T-cell (primary cell): ENCODE measurements at regions not wholly inside any gene's neighbourhood (a gene's known extent, or its start where the extent isn't known, plus 50 kb on each side); places are given as distances from the start of the nearest gene placed in this dataset.

Experiments
- ATAC-seq, 4 experiments: fragments of 200-7000 bp in 3 of 4; fragments of 150-1000 bp in 1 of 4; cut with Tn5 transposase; replicated peaks in 1 of 4; 1 replicate in 3 of 4; 2 replicates in 1 of 4; pipeline ENCODE4 v1.10.0; 2021; ENCODE audit warnings: moderate library complexity in 3 of 4, mild to moderate bottlenecking in 2 of 4, moderate number of reproducible peaks in 1 of 4
- CTCF ChIA-PET, 2 donors: fragments of 300-600 bp; sonication (Branson Sonifier 250); formaldehyde crosslinking; loops; one replicate each; lab custom pipeline; 2022; ENCODE audit warnings: antibody characterized with exemption in 2 of 2; lab: Charles Lee
- POLR2A ChIA-PET, 2 donors: fragments of 300-600 bp; sonication (Branson Sonifier 250); formaldehyde crosslinking; loops; one replicate each; lab custom pipeline; 2022; ENCODE audit warnings: antibody characterized with exemption in 2 of 2; lab: Charles Lee
- DNase-seq, 35 experiments: peaks; one replicate each; pipeline versions ENCODE4 v3.0.0 to v3.0.0-alpha.2; 2013 to 2023
- H3K27ac ChIP-seq: one replicate; pipeline ENCODE4 v1.5.1; 2013; ENCODE audit warnings: low read length
- H3K27me3 ChIP-seq, 2 experiments: replicated peaks in 1 of 2; 1 replicate in 1 of 2; 2 replicates in 1 of 2; pipeline versions ENCODE4 v1.6.1 to v1.7.0; 2013; ENCODE audit warnings: low read length in 1 of 2, mixed read lengths in 1 of 2; ENCODE audit not compliant: control insufficient read depth in 2 of 2, insufficient read depth in 2 of 2; ENCODE audit errors: extremely low read depth in 1 of 2
- H3K36me3 ChIP-seq, 2 donors: 1 replicate in 1 of 2; 2 replicates in 1 of 2; pipeline versions ENCODE4 v1.6.1 to v1.7.0; 2013; ENCODE audit warnings: low read length in 1 of 2; ENCODE audit not compliant: control insufficient read depth in 2 of 2, insufficient read depth in 1 of 2; ENCODE audit errors: extremely low read depth in 1 of 2
- H3K4me1 ChIP-seq, 2 experiments: 1 replicate in 1 of 2; 2 replicates in 1 of 2; pipeline versions ENCODE4 v1.6.1 to v1.7.0; 2013; ENCODE audit warnings: low read length in 2 of 2, mixed read lengths in 1 of 2; ENCODE audit not compliant: insufficient read depth in 2 of 2, control insufficient read depth in 1 of 2; ENCODE audit errors: extremely low read depth in 1 of 2
- H3K4me3 ChIP-seq, 2 donors: 1 replicate in 1 of 2; 2 replicates in 1 of 2; pipeline versions ENCODE4 v1.5.1 to v1.7.0; 2013; ENCODE audit warnings: mild to moderate bottlenecking in 2 of 2, low read length in 1 of 2, moderate library complexity in 1 of 2; ENCODE audit not compliant: control insufficient read depth in 1 of 2; ENCODE audit errors: extremely low read depth in 1 of 2
- H3K9me3 ChIP-seq: 2 replicates; pipeline ENCODE4 v1.7.0; 2013
- H3K27ac Mint-ChIP-seq, 2 donors: one replicate each; pipeline ENCODE4 v1.8.0; 2020 to 2021; ENCODE audit warnings: mild to moderate bottlenecking in 2 of 2, mixed read lengths in 2 of 2
- H3K27me3 Mint-ChIP-seq, 2 donors: one replicate each; pipeline ENCODE4 v1.8.0; 2021 to 2022; ENCODE audit warnings: mixed read lengths in 2 of 2
- H3K36me3 Mint-ChIP-seq: one replicate; pipeline ENCODE4 v1.8.0; 2021; ENCODE audit warnings: mixed read lengths
- H3K4me1 Mint-ChIP-seq, 3 donors: one replicate each; pipeline ENCODE4 v1.8.0; 2020 to 2022; ENCODE audit warnings: mixed read lengths in 3 of 3, mild to moderate bottlenecking in 1 of 3
- H3K4me3 Mint-ChIP-seq, 3 donors: one replicate each; pipeline ENCODE4 v1.8.0; 2020 to 2022; ENCODE audit warnings: mild to moderate bottlenecking in 3 of 3, mixed read lengths in 3 of 3, moderate library complexity in 3 of 3
- H3K9me3 Mint-ChIP-seq, 3 donors: one replicate each; pipeline ENCODE4 v1.8.0; 2020 to 2022; ENCODE audit warnings: mixed read lengths in 3 of 3
- WGBS: methylation state at CpG from one replicate; pipeline ENCODE4 v1.1.5; 2013; ENCODE audit warnings: missing lambda C conversion rate; ENCODE audit not compliant: insufficient coverage; 5-methylcytosine and 5-hydroxymethylcytosine counted together

DNA sequence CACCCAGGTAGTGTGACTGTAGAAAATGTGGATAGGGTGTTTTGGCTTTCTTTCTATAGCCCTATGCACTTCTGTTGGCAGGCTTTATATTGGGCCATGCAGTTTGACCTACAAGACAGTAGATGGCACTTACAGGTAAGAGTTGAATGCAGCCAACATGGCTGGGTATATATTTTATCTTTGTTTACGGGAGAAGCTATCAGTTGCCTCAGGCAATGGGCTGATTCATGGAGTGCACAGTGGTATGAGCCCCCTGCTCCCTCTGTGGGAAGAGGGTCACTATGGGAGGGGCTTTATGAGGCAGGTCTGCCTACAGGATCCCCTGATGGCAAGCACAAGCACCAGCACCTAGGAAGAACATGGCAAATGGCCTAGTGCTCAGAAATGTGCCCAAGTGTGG lies 301.2 kb upstream of the CDIN1 start:
- CTCF ChIA-PET = no interaction called here
- Histone ChIP-seq H3K9me3 (peaks cover 5% of the 10 kb centered on the region), H3K4me3 (no peak overlapping the region)

DNA sequence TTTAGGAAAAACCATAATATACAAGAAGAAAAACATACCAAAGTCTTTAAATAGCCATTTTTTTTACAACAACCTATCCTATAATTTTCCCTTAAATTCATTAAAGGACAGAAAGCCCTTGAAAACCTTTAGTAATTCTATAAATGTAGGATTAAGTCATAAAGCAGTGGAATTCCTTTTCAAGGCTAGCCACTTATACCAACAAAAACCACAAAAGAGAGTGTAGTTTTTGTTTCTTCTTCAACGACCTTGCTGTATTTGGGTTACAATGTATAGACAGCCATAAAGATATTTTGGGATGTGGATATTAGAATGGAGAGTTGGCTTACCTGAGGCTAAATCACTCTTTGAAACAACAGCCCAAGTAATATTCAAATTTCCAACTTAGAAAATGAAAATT lies 296.6 kb upstream of the CDIN1 start:
- ChIA-PET POLR2A (no interaction called here), CTCF (no interaction called here)
- Histone ChIP-seq H3K9me3 (peaks cover 3% of the 10 kb centered on the region), H3K36me3 (no peaks in the 10 kb centered on the region), H3K4me3 (no peak overlapping the region), H3K27ac (no peak overlapping the region), H3K4me1 (no peaks in the 10 kb centered on the region), H3K27me3 (no peaks in the 10 kb centered on the region)
- Mint-ChIP-seq H3K36me3 (no peaks in the 10 kb centered on the region), H3K27ac (no peak overlapping the region), H3K4me1 (no peaks in the 10 kb centered on the region), H3K27me3 (no peaks in the 10 kb centered on the region), H3K9me3 (peaks cover 0 to 7% (median 5%) of the 10 kb centered on the region in 3 donors), H3K4me3 (no peak overlapping the region)
- DNase-seq = no peak
- ATAC-seq = no peak
- no CpG with 5 or more reads among the region's 1 CpG for WGBS

More for the DNA sequence above, 301.2 kb upstream of the CDIN1 start:
- H3K4me1 Mint-ChIP-seq = no peaks in the 10 kb centered on the region
- H3K27me3 Mint-ChIP-seq = no peaks in the 10 kb centered on the region
- H3K36me3 Mint-ChIP-seq = no peaks in the 10 kb centered on the region
- 100% methylated on average over 1 of the region's 1 CpG for WGBS
- H3K4me1 ChIP-seq = no peaks in the 10 kb centered on the region
- H3K36me3 ChIP-seq = no peaks in the 10 kb centered on the region
- no peak overlapping the region for H3K27ac ChIP-seq
- H3K27me3 ChIP-seq = no peaks in the 10 kb centered on the region
- no peak for ATAC-seq
- DNase-seq = no peak
- no peak overlapping the region for H3K4me3 Mint-ChIP-seq
- no peak overlapping the region for H3K27ac Mint-ChIP-seq
- H3K9me3 Mint-ChIP-seq = peaks cover 12 to 21% (median 15%) of the 10 kb centered on the region in 3 donors
- POLR2A ChIA-PET = no interaction called here

DNA sequence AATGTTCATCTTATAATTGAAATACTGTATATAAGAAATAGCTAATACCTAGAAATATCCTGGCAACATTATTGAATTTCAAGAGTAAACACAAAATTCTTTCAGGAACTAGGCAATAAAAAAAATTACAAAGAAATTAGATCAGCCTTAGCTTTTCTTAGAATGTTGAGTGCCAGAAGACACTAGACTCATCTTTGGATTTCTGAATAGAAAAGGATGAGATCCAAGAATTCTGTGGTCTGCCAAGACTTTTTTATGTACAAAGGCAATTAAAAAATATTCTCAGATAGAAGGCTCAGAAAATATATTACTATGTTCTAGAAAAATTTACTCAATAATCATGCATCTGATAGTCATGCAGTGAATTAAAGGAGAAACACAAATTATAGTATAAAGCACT lies 294.5 kb upstream of the CDIN1 start:
- DNase-seq (no peak), ATAC-seq (no peak)
- no peaks in the 10 kb centered on the region for H3K27me3 ChIP-seq
- POLR2A ChIA-PET = no interaction called here
- H3K27ac ChIP-seq = no peak overlapping the region
- Mint-ChIP-seq H3K27me3 (no peaks in the 10 kb centered on the region), H3K36me3 (no peaks in the 10 kb centered on the region), H3K4me1 (no peaks in the 10 kb centered on the region), H3K9me3 (peaks cover 0 to 5% (median 0%) of the 10 kb centered on the region in 3 donors), H3K4me3 (no peak overlapping the region), H3K27ac (no peak overlapping the region)
- H3K4me3 ChIP-seq = no peak overlapping the region
- H3K36me3 ChIP-seq = no peaks in the 10 kb centered on the region
- H3K9me3 ChIP-seq = peaks cover 3% of the 10 kb centered on the region
- H3K4me1 ChIP-seq = no peaks in the 10 kb centered on the region
- CTCF ChIA-PET = interaction anchor here in 1 of 2 donors (0.6 kb wide), 1 partner anchor 1034 kb away, joined by 4 read pairs; no protein-coding TSS in a partner anchor

DNA sequence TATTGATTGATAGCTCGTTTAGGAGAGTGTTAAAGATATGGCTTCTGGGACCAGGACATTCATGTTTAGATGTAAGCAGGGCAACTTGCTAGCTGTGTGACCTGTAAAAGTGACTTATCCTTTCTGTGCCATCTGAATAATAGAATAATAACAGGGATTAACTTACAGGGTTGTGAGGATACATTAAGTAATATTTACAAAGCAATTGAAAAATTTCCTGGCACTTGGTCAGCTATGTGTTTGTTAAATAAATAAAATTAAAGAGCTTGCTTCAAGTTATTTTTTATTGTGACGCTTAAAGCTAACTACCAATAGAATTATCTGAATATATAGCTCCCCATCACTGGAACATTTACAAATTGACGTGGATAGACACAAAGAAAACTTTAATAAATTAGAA lies 287.9 kb upstream of the CDIN1 start:
- no peaks in the 10 kb centered on the region for H3K9me3 Mint-ChIP-seq
- POLR2A ChIA-PET = interaction anchor here in 1 of 2 donors (0.5 kb wide), 1 partner anchor 569 kb away, joined by 5 read pairs; no protein-coding TSS in a partner anchor
- Histone ChIP-seq H3K27me3 (no peaks in the 10 kb centered on the region), H3K27ac (no peak overlapping the region), H3K4me3 (no peak overlapping the region), H3K9me3 (no peaks in the 10 kb centered on the region), H3K36me3 (no peaks in the 10 kb centered on the region), H3K4me1 (no peaks in the 10 kb centered on the region)
- CTCF ChIA-PET = interaction anchor here in 1 of 2 donors (0.7 kb wide), 1 partner anchor 14 kb away, joined by 4 read pairs; no protein-coding TSS in a partner anchor
- no peaks in the 10 kb centered on the region for H3K4me1 Mint-ChIP-seq
- H3K27ac Mint-ChIP-seq = no peak overlapping the region
- no peaks in the 10 kb centered on the region for H3K36me3 Mint-ChIP-seq
- 0% methylated on average over 1 of the region's 3 CpGs for WGBS
- ATAC-seq = no peak
- no peaks in the 10 kb centered on the region for H3K27me3 Mint-ChIP-seq
- DNase-seq = no peak
- H3K4me3 Mint-ChIP-seq = no peak overlapping the region

DNA sequence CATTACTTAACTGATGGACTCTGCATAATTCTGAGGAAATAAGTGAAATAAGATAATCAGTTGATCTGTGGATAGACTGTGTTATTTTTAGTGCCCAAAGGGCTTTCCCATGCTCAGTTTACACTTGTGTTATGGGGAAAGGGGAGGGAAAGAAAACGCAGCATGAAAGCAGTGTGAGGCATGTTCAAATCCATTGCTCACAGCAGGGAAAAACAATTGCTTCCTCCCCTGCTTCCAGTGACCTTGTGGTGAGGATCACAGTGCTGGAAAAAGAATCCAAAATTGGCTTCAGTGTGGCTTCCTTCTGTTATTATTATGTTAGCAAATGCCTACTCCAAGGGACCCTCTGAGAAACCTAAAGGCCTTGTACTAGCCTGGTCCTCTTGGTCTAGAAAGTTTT lies 285.1 kb upstream of the CDIN1 start:
- no CpG with 5 or more reads among the region's 1 CpG for WGBS
- Mint-ChIP-seq H3K4me3 (no peak overlapping the region), H3K27ac (no peak overlapping the region), H3K27me3 (no peaks in the 10 kb centered on the region), H3K4me1 (no peaks in the 10 kb centered on the region), H3K9me3 (peaks cover 0 to 2% (median 0%) of the 10 kb centered on the region in 3 donors), H3K36me3 (no peaks in the 10 kb centered on the region)
- Histone ChIP-seq H3K36me3 (no peaks in the 10 kb centered on the region), H3K4me3 (no peak overlapping the region), H3K9me3 (no peaks in the 10 kb centered on the region), H3K27me3 (no peaks in the 10 kb centered on the region), H3K4me1 (no peaks in the 10 kb centered on the region), H3K27ac (no peak overlapping the region)
- POLR2A ChIA-PET = no interaction called here
- no peak for DNase-seq
- CTCF ChIA-PET = interaction anchor here in 1 of 2 donors (0.6 kb wide), 1 partner anchor 21 kb away, joined by 3 read pairs; no protein-coding TSS in a partner anchor
- no peak for ATAC-seq

DNA sequence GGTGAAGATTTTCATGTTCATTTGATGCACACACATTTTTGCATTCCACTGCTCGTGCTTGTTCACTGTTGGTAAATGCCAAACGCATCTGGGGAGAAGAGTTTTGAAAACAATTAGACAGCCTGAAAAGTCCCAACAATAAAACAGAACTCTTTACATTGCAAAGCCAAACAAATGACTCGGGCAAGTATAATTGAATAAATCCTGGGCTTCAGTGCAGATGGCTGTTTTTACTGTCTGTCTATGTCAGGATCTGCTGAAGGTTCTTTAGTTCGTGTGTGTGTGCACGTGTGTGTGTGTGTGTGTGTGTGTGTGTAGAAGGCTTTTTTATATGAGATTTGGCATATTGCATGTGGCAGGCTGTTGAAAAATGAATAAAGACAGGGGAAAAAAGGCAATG lies 277.5 kb upstream of the CDIN1 start:
- no peaks in the 10 kb centered on the region for H3K27me3 Mint-ChIP-seq
- no peaks in the 10 kb centered on the region for H3K4me1 ChIP-seq
- H3K4me3 Mint-ChIP-seq = no peak overlapping the region
- no peak overlapping the region for H3K4me3 ChIP-seq
- no peak overlapping the region for H3K27ac Mint-ChIP-seq
- DNase-seq = no peak
- H3K36me3 Mint-ChIP-seq = no peaks in the 10 kb centered on the region
- ChIA-PET CTCF (interaction anchor here in 1 of 2 donors (0.6 kb wide), 1 partner anchor 777 kb away, joined by 3 read pairs; no protein-coding TSS in a partner anchor), POLR2A (no interaction called here)
- 54% methylated on average over 3 of the region's 5 CpGs for WGBS
- no peaks in the 10 kb centered on the region for H3K27me3 ChIP-seq
- H3K9me3 ChIP-seq = no peaks in the 10 kb centered on the region
- H3K36me3 ChIP-seq = no peaks in the 10 kb centered on the region
- no peak for ATAC-seq
- H3K4me1 Mint-ChIP-seq = no peaks in the 10 kb centered on the region
- H3K9me3 Mint-ChIP-seq = peaks cover 0 to 3% (median 0%) of the 10 kb centered on the region in 3 donors
- H3K27ac ChIP-seq = no peak overlapping the region

DNA sequence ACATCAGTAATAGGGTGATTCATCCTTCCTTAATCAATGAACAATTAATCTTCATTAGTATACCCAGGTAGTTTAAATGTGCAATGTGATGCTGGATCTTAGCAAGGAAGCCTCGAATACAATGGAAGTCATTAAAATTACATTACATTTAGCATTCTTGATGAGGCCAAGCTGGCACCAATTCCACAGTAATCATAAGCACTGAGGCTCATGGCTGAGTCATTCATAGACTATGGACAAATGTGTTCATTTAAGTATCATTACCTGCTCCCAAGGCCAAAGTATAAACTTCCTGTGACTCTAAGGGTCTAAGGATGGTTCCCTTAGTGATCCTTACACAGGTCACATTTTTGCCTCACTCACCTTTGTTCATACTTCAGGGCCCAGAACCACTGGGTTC lies 266.4 kb upstream of the CDIN1 start:
- H3K4me1 ChIP-seq = no peaks in the 10 kb centered on the region
- Mint-ChIP-seq H3K27me3 (no peaks in the 10 kb centered on the region), H3K4me3 (no peak overlapping the region), H3K36me3 (no peaks in the 10 kb centered on the region), H3K27ac (no peak overlapping the region), H3K4me1 (no peaks in the 10 kb centered on the region), H3K9me3 (peaks cover 0 to 9% (median 4%) of the 10 kb centered on the region in 3 donors)
- no CpG with 5 or more reads among the region's 1 CpG for WGBS
- POLR2A ChIA-PET = no interaction called here
- H3K9me3 ChIP-seq = no peaks in the 10 kb centered on the region
- H3K4me3 ChIP-seq = no peak overlapping the region
- no peaks in the 10 kb centered on the region for H3K36me3 ChIP-seq
- DNase-seq (no peak), ATAC-seq (no peak)
- CTCF ChIA-PET = no interaction called here
- H3K27me3 ChIP-seq = no peaks in the 10 kb centered on the region
- H3K27ac ChIP-seq = no peak overlapping the region
